B cell (primary cell): ENCODE measurements at regions not wholly inside any gene's neighbourhood (a gene's known extent, or its start where the extent isn't known, plus 50 kb on each side); places are given as distances from the start of the nearest gene placed in this dataset.

Source experiments
- ATAC-seq: fragments of 200-7000 bp; cut with Tn5 transposase; one replicate; pipeline ENCODE4 v1.10.0; 2021; ENCODE audit warnings: low read depth, mild to moderate bottlenecking, moderate number of reproducible peaks, moderate library complexity
- CTCF ChIA-PET: fragments of 350-600 bp; sonication (Branson Sonifier 250); formaldehyde crosslinking; loops from one replicate; lab custom pipeline; 2021; ENCODE audit warnings: antibody characterized with exemption, inconsistent platforms; lab: Charles Lee
- POLR2A ChIA-PET: fragments of 350-600 bp; sonication (Branson Sonifier 250); formaldehyde crosslinking; loops from one replicate; lab custom pipeline; 2021; ENCODE audit warnings: antibody characterized with exemption; lab: Charles Lee
- DNase-seq: peaks from one replicate; pipeline ENCODE4 v3.0.0; 2013
- H2AFZ ChIP-seq: 2 replicates; pipeline ENCODE4 v1.6.1; 2012; ENCODE audit warnings: mild to moderate bottlenecking, low read depth, low read length; ENCODE audit not compliant: insufficient read depth, poor library complexity, severe bottlenecking
- H3K27ac ChIP-seq, 2 donors: 1 replicate in 1 of 2; 2 replicates in 1 of 2; pipeline ENCODE4 v1.5.1; 2012 to 2013; ENCODE audit warnings: low read length in 2 of 2, mild to moderate bottlenecking in 2 of 2, moderate library complexity in 1 of 2
- H3K27me3 ChIP-seq, 4 experiments: fragments of 200-600 bp in 1 of 4; sonication (generic) in 1 of 4; replicated peaks in 1 of 4; 1 replicate in 2 of 4; 2 replicates in 2 of 4; pipeline versions ENCODE4 v1.6.1 to v1.7.0; 2013 to 2016; ENCODE audit warnings: low read length in 3 of 4, mild to moderate bottlenecking in 2 of 4, mixed read lengths in 1 of 4, moderate library complexity in 1 of 4; ENCODE audit not compliant: insufficient read depth in 4 of 4, control insufficient read depth in 3 of 4; ENCODE audit errors: control extremely low read depth in 1 of 4
- H3K36me3 ChIP-seq, 2 experiments: replicated peaks in 1 of 2; 1 replicate in 1 of 2; 2 replicates in 1 of 2; pipeline versions ENCODE4 v1.6.1 to v1.7.1; 2013; ENCODE audit warnings: low read length in 1 of 2; ENCODE audit not compliant: insufficient read depth in 2 of 2, control insufficient read depth in 1 of 2; ENCODE audit errors: control extremely low read depth in 1 of 2, extremely low read depth in 1 of 2
- H3K4me1 ChIP-seq, 2 donors: fragments of 200-600 bp in 1 of 2; sonication (generic) in 1 of 2; 1 replicate in 1 of 2; 2 replicates in 1 of 2; pipeline versions ENCODE4 v1.5.1 to v1.6.1; 2013 to 2017; ENCODE audit warnings: low read length in 2 of 2; ENCODE audit not compliant: control insufficient read depth in 2 of 2, insufficient read depth in 2 of 2
- H3K4me2 ChIP-seq: replicated peaks from 2 replicates; pipeline ENCODE3; 2012; ENCODE audit warnings: mild to moderate bottlenecking, low read depth, low read length; ENCODE audit not compliant: poor library complexity, severe bottlenecking
- H3K4me3 ChIP-seq, 5 experiments: fragments of 200-600 bp in 1 of 5; sonication (generic) in 1 of 5; 1 replicate in 3 of 5; 2 replicates in 2 of 5; pipeline versions ENCODE4 v1.5.1 to v1.7.0; 2011 to 2016; ENCODE audit warnings: low read length in 4 of 5, mild to moderate bottlenecking in 4 of 5, low read depth in 2 of 5, control low read depth in 1 of 5, moderate library complexity in 1 of 5; ENCODE audit not compliant: insufficient read depth in 1 of 5; ENCODE audit errors: control extremely low read depth in 1 of 5, extremely low read depth in 1 of 5
- H3K79me2 ChIP-seq: fragments of 200-600 bp; sonication (generic); one replicate; pipeline ENCODE4 v1.6.0; 2016; ENCODE audit warnings: low read length; ENCODE audit not compliant: control insufficient read depth, insufficient read depth
- H3K9ac ChIP-seq: fragments of 200-600 bp; sonication (generic); 2 replicates; pipeline ENCODE4 v1.6.1; 2017; ENCODE audit warnings: mild to moderate bottlenecking, low read length, moderate library complexity
- H3K9me3 ChIP-seq, 3 donors: one replicate each; pipeline versions ENCODE4 v1.6.1 to v1.7.1; 2013; ENCODE audit warnings: low read length in 2 of 3; ENCODE audit not compliant: control insufficient read depth in 2 of 3, insufficient read depth in 1 of 3; ENCODE audit errors: control extremely low read depth in 1 of 3
- H4K20me1 ChIP-seq: 2 replicates; pipeline ENCODE4 v1.6.0; 2012; ENCODE audit warnings: mild to moderate bottlenecking, low read length; ENCODE audit not compliant: insufficient read depth, control insufficient read depth, poor library complexity, severe bottlenecking
- H3K27ac Mint-ChIP-seq: one replicate; pipeline ENCODE4 v1.8.0; 2021; ENCODE audit warnings: mixed read lengths
- H3K27me3 Mint-ChIP-seq: one replicate; pipeline ENCODE4 v1.8.0; 2021; ENCODE audit warnings: mixed read lengths
- H3K4me1 Mint-ChIP-seq: one replicate; pipeline ENCODE4 v1.8.0; 2021; ENCODE audit warnings: mixed read lengths
- H3K4me3 Mint-ChIP-seq: one replicate; pipeline ENCODE4 v1.8.0; 2021; ENCODE audit warnings: mixed read lengths
- H3K9me3 Mint-ChIP-seq: one replicate; pipeline ENCODE4 v1.8.0; 2022; ENCODE audit warnings: mixed read lengths; ENCODE audit not compliant: insufficient read depth
- EZH2 ChIP-seq: IDR thresholded peaks from 2 replicates; pipeline ENCODE4 v1.6.1; 2012; ENCODE audit warnings: borderline replicate concordance, low read depth, mild to moderate bottlenecking, moderate library complexity, low read length; ENCODE audit not compliant: insufficient read depth, poor library complexity, severe bottlenecking
- WGBS: methylation state at CpG from one replicate; pipeline ENCODE4 v1.1.5; 2013; ENCODE audit warnings: missing lambda C conversion rate; ENCODE audit not compliant: insufficient coverage; 5-methylcytosine and 5-hydroxymethylcytosine counted together
- intact Hi-C: fragments of 100-400 bp; cut with micrococcal nuclease; formaldehyde crosslinking; loops from one replicate; pipeline ENCODE4 v1.10.0; 2022
- TF ChIP-seq, protein P1 (sequence below): fragments of 200-600 bp; IDR thresholded peaks from one replicate; pipeline ENCODE4 v1.8.0; 2022; ENCODE audit warnings: antibody characterized with exemption, mild to moderate bottlenecking

DNA sequence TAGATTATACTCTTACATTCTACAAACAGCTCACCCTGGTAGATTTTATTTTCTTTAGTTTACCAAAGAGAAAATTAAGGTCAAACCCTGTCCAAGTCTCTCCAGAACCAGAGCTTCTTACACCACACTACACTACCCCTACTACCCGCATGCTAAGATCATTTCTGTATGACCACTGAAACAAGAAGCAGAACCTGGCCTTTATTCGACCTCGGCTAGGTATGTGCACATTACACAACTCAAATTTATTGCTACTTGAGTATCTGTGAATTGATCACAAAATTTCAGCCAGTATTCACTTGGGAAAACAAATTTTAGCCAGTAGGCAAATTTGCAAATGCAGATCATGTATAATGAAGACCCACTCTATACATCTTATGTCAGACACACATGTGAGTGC lies 2437.0 kb downstream of the PCDH9 start:
- 100% methylated on average over 1 of the region's 3 CpGs for WGBS
- no peak overlapping the region for H3K9ac ChIP-seq

DNA sequence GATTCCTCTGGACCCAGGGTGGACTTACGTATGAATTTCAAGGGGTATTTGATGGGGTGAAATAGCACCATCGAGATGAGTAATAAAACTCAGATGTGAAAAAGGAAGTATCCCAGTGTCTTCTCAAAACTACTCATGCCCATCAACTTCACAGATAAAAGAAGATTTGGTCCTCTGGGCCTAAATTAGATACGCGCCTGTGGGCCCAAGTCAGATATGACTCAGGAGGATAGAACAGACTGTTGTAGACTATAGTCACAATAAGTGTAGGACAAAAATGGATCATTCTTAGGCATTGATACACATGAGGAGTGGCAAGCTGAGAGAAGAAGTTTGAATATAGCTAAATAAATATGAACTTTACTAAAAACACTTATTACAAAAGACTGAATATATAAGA lies 2438.8 kb downstream of the PCDH9 start:
- no peaks in the 10 kb centered on the region for H3K4me1 ChIP-seq
- intact Hi-C loops, result no loop called here
- DNase-seq, result no peak
- H3K27me3 Mint-ChIP-seq, result no peaks in the 10 kb centered on the region
- POLR2A ChIA-PET, result no interaction called here
- no peak for ATAC-seq
- no peak overlapping the region for H3K4me2 ChIP-seq
- peaks cover 0 to 3% (median 0%) of the 10 kb centered on the region in 3 donors for H3K9me3 ChIP-seq
- peaks cover 2% of the 10 kb centered on the region for H3K9me3 Mint-ChIP-seq
- H3K4me3 ChIP-seq, result no peak overlapping the region
- 100% methylated on average over 2 of the region's 4 CpGs for WGBS
- TF ChIP-seq EZH2, result no peak
- no peaks in the 10 kb centered on the region for H3K4me1 Mint-ChIP-seq
- H3K79me2 ChIP-seq, result no peaks in the 10 kb centered on the region
- no peak overlapping the region for H3K4me3 Mint-ChIP-seq
- H3K27ac Mint-ChIP-seq, result no peak overlapping the region
- no peak overlapping the region for H3K9ac ChIP-seq
- H3K36me3 ChIP-seq, result no peaks in the 10 kb centered on the region
- H4K20me1 ChIP-seq, result no peaks in the 10 kb centered on the region
- CTCF ChIA-PET, result no interaction called here
- no peak overlapping the region for H3K27ac ChIP-seq
- no peak overlapping the region for H2AFZ ChIP-seq
- no peaks in the 10 kb centered on the region for H3K27me3 ChIP-seq

More for the DNA sequence above, 2437.0 kb downstream of the PCDH9 start:
- DNase-seq (no peak), ATAC-seq (no peak)
- Histone ChIP-seq H3K9me3 (no peaks in the 10 kb centered on the region), H3K4me3 (no peak overlapping the region), H3K79me2 (no peaks in the 10 kb centered on the region), H3K4me2 (no peak overlapping the region), H3K27ac (no peak overlapping the region), H3K4me1 (no peaks in the 10 kb centered on the region), H3K27me3 (no peaks in the 10 kb centered on the region), H4K20me1 (no peaks in the 10 kb centered on the region), H3K36me3 (no peaks in the 10 kb centered on the region), H2AFZ (no peak overlapping the region)
- no peaks in the 10 kb centered on the region for H3K4me1 Mint-ChIP-seq
- no peaks in the 10 kb centered on the region for H3K27me3 Mint-ChIP-seq
- no peak overlapping the region for H3K4me3 Mint-ChIP-seq
- peaks cover 4% of the 10 kb centered on the region for H3K9me3 Mint-ChIP-seq
- intact Hi-C loops, result no loop called here
- no peak overlapping the region for H3K27ac Mint-ChIP-seq
- TF ChIP-seq, protein P1, sequence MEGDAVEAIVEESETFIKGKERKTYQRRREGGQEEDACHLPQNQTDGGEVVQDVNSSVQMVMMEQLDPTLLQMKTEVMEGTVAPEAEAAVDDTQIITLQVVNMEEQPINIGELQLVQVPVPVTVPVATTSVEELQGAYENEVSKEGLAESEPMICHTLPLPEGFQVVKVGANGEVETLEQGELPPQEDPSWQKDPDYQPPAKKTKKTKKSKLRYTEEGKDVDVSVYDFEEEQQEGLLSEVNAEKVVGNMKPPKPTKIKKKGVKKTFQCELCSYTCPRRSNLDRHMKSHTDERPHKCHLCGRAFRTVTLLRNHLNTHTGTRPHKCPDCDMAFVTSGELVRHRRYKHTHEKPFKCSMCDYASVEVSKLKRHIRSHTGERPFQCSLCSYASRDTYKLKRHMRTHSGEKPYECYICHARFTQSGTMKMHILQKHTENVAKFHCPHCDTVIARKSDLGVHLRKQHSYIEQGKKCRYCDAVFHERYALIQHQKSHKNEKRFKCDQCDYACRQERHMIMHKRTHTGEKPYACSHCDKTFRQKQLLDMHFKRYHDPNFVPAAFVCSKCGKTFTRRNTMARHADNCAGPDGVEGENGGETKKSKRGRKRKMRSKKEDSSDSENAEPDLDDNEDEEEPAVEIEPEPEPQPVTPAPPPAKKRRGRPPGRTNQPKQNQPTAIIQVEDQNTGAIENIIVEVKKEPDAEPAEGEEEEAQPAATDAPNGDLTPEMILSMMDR, result no peak
- no peak for TF ChIP-seq EZH2
- POLR2A ChIA-PET, result no interaction called here
- CTCF ChIA-PET, result no interaction called here
